Neural cell (in vitro differentiated cells): ENCODE measurements at regions not wholly inside any gene's neighbourhood (a gene's known extent, or its start where the extent isn't known, plus 50 kb on each side); places are given as distances from the start of the nearest gene placed in this dataset.

Experiments
- H2AFZ ChIP-seq: fragments of 200-600, 300-800 bp; sonication (generic), shearing (Covaris generic); 2 replicates; pipeline ENCODE4 v1.6.0; 2014; ENCODE audit warnings: low read depth, mild to moderate bottlenecking, antibody characterized with exemption, low read length, moderate library complexity
- H3F3A ChIP-seq: fragments of 200-600 bp; shearing (Covaris generic); 2 replicates; pipeline ENCODE4 v1.6.1; 2016; ENCODE audit warnings: mild to moderate bottlenecking, moderate library complexity, mixed read lengths, antibody characterized with exemption, low read length; ENCODE audit not compliant: insufficient read depth, poor library complexity, severe bottlenecking
- H3K27ac ChIP-seq: fragments of 200-600, 300-800 bp; sonication (generic), shearing (Covaris generic); 2 replicates; pipeline ENCODE4 v1.5.1; 2014; ENCODE audit warnings: mild to moderate bottlenecking, low read length, moderate library complexity
- H3K27me3 ChIP-seq: fragments of 300-800, 200-600 bp; sonication (generic), shearing (Covaris generic); 2 replicates; pipeline ENCODE4 v1.6.0; 2014; ENCODE audit warnings: mild to moderate bottlenecking, low read depth, low read length, moderate library complexity; ENCODE audit not compliant: insufficient read depth
- H3K36me3 ChIP-seq: fragments of 300-800, 200-600 bp; sonication (generic), shearing (Covaris generic); 2 replicates; pipeline ENCODE4 v1.5.1; 2014; ENCODE audit warnings: mild to moderate bottlenecking, antibody characterized with exemption, low read length, moderate library complexity; ENCODE audit not compliant: insufficient read depth
- H3K4me2 ChIP-seq: fragments of 300-800, 200-600 bp; sonication (generic), shearing (Covaris generic); 2 replicates; pipeline ENCODE4 v1.6.0; 2014; ENCODE audit warnings: mild to moderate bottlenecking, low read length
- H3K4me3 ChIP-seq: fragments of 300-800, 200-600 bp; sonication (generic), shearing (Covaris generic); 2 replicates; pipeline ENCODE4 v1.5.1; 2014; ENCODE audit warnings: mild to moderate bottlenecking, low read length, moderate library complexity
- H3K79me2 ChIP-seq: fragments of 200-600 bp; shearing (Covaris generic); replicated peaks from 2 replicates; pipeline ENCODE4 v1.6.0; 2014; ENCODE audit warnings: mild to moderate bottlenecking, low read length, moderate library complexity; ENCODE audit not compliant: insufficient read depth
- H3K9ac ChIP-seq: fragments of 300-800, 200-600 bp; sonication (generic), shearing (Covaris generic); 2 replicates; pipeline ENCODE4 v1.6.1; 2016; ENCODE audit warnings: mild to moderate bottlenecking, low read length, mixed read lengths
- H3K9me2 ChIP-seq: fragments of 200-600 bp; shearing (Covaris generic); 2 replicates; pipeline ENCODE4 v1.6.1; 2016; ENCODE audit warnings: mild to moderate bottlenecking, low read length, mixed read lengths; ENCODE audit not compliant: insufficient read depth
- H3K9me3 ChIP-seq: fragments of 200-600, 300-800 bp; sonication (generic), shearing (Covaris generic); 2 replicates; pipeline ENCODE4 v1.6.1; 2016; ENCODE audit warnings: mild to moderate bottlenecking, mixed run types, low read length, moderate library complexity, mixed read lengths
- H4K20me1 ChIP-seq: fragments of 200-600 bp; shearing (Covaris generic); 2 replicates; pipeline ENCODE4 v1.6.1; 2016; ENCODE audit warnings: mild to moderate bottlenecking, mixed run types; ENCODE audit not compliant: insufficient read depth
- EP300 ChIP-seq: fragments of 450-650 bp; conservative IDR thresholded peaks from 2 replicates; pipeline ENCODE4 v1.6.1; 2014; ENCODE audit warnings: antibody characterized with exemption, mild to moderate bottlenecking, moderate library complexity; ENCODE audit not compliant: poor library complexity, severe bottlenecking
- EZH2 ChIP-seq: fragments of 200-600, 300-800 bp; shearing (Covaris generic), sonication (generic); IDR thresholded peaks from 2 replicates; pipeline ENCODE4 v1.6.1; 2014; ENCODE audit warnings: antibody characterized with exemption, low read length, borderline replicate concordance, mild to moderate bottlenecking; ENCODE audit not compliant: insufficient read depth, poor library complexity, severe bottlenecking
- MXI1 ChIP-seq: fragments of 450-650 bp; conservative IDR thresholded peaks from 2 replicates; pipeline ENCODE4 v1.6.1; 2014; ENCODE audit warnings: antibody characterized with exemption, mild to moderate bottlenecking; ENCODE audit not compliant: poor library complexity, severe bottlenecking
- POLR2AphosphoS5 ChIP-seq: IDR thresholded peaks from 2 replicates; pipeline ENCODE4 v1.6.1; 2012
- RAD21 ChIP-seq: fragments of 450-650 bp; conservative IDR thresholded peaks from 2 replicates; pipeline ENCODE4 v1.6.1; 2014; ENCODE audit warnings: antibody characterized with exemption, mild to moderate bottlenecking, moderate library complexity
- SMC3 ChIP-seq: fragments of 450-650 bp; conservative IDR thresholded peaks from 2 replicates; pipeline ENCODE4 v1.6.1; 2014; ENCODE audit warnings: antibody characterized with exemption, mild to moderate bottlenecking, moderate library complexity; ENCODE audit not compliant: poor library complexity
- TAF1 ChIP-seq: IDR thresholded peaks from 2 replicates; pipeline ENCODE4 v1.6.1; 2012; ENCODE audit warnings: low read depth
- TF ChIP-seq, protein P1 (sequence below): IDR thresholded peaks from 2 replicates; pipeline ENCODE4 v1.6.1; 2012; ENCODE audit warnings: borderline replicate concordance
- TF ChIP-seq, protein P2 (sequence below): fragments of 450-650 bp; IDR thresholded peaks from 2 replicates; pipeline ENCODE4 v1.5.1; 2014; ENCODE audit warnings: antibody characterized with exemption, mild to moderate bottlenecking, moderate library complexity; ENCODE audit not compliant: poor library complexity, severe bottlenecking

DNA sequence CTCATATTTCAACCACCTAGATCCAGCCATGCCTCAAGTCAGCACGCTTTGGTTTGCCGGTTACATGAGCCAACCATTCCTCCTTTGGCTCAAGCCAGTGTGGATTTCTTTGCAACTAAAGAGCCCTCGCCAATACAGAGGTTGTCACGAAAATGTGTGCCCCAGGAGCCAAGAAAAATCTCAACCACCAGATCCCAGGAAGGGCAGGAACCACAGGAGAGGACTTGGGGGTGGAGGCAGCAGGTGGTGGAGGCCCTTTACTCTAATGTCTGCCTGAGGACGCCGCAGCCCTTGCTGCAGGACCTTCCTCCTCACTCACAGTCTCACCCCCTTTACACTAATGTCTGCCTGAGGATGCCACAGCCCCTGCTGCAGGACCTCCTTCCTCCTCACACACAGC lies 144.8 kb upstream of the PHACTR3 start:
- H3K27me3 ChIP-seq, result no peaks in the 10 kb centered on the region
- H2AFZ ChIP-seq, result no peak overlapping the region
- no peaks in the 10 kb centered on the region for H3K79me2 ChIP-seq
- no peak overlapping the region for H3K27ac ChIP-seq
- no peak overlapping the region for H3K4me3 ChIP-seq
- no peaks in the 10 kb centered on the region for H4K20me1 ChIP-seq
- no peaks in the 10 kb centered on the region for H3K36me3 ChIP-seq
- TF ChIP-seq, protein P1, sequence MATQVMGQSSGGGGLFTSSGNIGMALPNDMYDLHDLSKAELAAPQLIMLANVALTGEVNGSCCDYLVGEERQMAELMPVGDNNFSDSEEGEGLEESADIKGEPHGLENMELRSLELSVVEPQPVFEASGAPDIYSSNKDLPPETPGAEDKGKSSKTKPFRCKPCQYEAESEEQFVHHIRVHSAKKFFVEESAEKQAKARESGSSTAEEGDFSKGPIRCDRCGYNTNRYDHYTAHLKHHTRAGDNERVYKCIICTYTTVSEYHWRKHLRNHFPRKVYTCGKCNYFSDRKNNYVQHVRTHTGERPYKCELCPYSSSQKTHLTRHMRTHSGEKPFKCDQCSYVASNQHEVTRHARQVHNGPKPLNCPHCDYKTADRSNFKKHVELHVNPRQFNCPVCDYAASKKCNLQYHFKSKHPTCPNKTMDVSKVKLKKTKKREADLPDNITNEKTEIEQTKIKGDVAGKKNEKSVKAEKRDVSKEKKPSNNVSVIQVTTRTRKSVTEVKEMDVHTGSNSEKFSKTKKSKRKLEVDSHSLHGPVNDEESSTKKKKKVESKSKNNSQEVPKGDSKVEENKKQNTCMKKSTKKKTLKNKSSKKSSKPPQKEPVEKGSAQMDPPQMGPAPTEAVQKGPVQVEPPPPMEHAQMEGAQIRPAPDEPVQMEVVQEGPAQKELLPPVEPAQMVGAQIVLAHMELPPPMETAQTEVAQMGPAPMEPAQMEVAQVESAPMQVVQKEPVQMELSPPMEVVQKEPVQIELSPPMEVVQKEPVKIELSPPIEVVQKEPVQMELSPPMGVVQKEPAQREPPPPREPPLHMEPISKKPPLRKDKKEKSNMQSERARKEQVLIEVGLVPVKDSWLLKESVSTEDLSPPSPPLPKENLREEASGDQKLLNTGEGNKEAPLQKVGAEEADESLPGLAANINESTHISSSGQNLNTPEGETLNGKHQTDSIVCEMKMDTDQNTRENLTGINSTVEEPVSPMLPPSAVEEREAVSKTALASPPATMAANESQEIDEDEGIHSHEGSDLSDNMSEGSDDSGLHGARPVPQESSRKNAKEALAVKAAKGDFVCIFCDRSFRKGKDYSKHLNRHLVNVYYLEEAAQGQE, result no peak
- no peak overlapping the region for H3K4me2 ChIP-seq
- no peaks in the 10 kb centered on the region for H3K9me3 ChIP-seq
- no peak overlapping the region for H3K9ac ChIP-seq
- no peaks in the 10 kb centered on the region for H3K9me2 ChIP-seq
- no peaks in the 10 kb centered on the region for H3F3A ChIP-seq

DNA sequence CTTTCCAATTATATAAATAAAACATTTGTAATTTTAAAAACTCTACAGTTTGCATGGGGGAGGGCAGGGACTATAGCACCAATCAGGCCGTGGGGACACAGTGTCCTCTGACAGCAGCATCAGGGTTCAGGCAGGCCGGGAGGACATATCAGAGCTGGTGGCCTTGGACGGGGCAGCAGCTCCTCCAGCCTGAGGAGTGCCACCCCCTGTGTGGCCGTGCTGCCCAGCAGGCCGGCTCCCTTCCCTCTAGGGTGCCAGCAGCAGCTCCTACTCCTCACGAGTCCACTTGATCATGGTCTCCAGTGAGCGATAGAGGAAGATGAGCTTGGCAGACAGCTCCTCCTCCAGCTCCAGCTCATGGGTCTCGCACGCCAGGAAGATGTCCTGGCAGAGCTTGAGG lies 144.0 kb upstream of the PHACTR3 start:
- Histone ChIP-seq H3K27me3 (no peaks in the 10 kb centered on the region), H3K9ac (no peak overlapping the region), H3K4me3 (no peak overlapping the region), H3F3A (no peaks in the 10 kb centered on the region), H4K20me1 (no peaks in the 10 kb centered on the region), H3K36me3 (no peaks in the 10 kb centered on the region), H3K9me2 (no peaks in the 10 kb centered on the region), H2AFZ (no peak overlapping the region), H3K79me2 (no peaks in the 10 kb centered on the region), H3K27ac (no peak overlapping the region), H3K9me3 (no peaks in the 10 kb centered on the region), H3K4me2 (no peak overlapping the region)
- TF ChIP-seq MXI1 (no peak), SMC3 (no peak), TAF1 (no peak), EP300 (no peak), EZH2 (no peak), RAD21 (no peak), POLR2AphosphoS5 (no peak)
- TF ChIP-seq, protein P1, result no peak
- TF ChIP-seq, protein P2, sequence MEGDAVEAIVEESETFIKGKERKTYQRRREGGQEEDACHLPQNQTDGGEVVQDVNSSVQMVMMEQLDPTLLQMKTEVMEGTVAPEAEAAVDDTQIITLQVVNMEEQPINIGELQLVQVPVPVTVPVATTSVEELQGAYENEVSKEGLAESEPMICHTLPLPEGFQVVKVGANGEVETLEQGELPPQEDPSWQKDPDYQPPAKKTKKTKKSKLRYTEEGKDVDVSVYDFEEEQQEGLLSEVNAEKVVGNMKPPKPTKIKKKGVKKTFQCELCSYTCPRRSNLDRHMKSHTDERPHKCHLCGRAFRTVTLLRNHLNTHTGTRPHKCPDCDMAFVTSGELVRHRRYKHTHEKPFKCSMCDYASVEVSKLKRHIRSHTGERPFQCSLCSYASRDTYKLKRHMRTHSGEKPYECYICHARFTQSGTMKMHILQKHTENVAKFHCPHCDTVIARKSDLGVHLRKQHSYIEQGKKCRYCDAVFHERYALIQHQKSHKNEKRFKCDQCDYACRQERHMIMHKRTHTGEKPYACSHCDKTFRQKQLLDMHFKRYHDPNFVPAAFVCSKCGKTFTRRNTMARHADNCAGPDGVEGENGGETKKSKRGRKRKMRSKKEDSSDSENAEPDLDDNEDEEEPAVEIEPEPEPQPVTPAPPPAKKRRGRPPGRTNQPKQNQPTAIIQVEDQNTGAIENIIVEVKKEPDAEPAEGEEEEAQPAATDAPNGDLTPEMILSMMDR, result no peak
